ENCODE measurements at regions not wholly inside any gene's neighbourhood (a gene's known extent, or its start where the extent isn't known, plus 50 kb on each side); places are given as distances from the start of the nearest gene placed in this dataset.
A peak's percentile ranks its signal among the peaks of the same experiment; 100 is the strongest.

DNA sequence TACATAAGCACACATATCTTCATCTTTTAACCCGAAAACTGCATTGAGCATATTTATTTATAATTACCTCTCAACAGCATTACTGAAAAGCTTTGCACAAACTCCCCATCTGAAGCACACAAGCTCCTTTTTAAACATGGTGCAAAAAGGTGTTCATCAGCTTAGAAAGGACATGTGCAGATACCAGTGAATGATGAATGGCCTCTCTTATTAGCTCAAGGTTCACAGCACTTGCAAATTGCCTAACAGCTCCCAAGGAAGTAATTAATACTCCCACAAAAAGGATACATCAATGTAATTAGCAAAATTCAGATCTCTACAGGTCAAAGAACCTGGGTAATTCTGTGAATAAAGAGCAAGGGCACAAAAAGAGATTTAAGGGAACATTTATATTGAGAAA, 422.0 kb downstream of the HINT1 start:
- no peak for DNase-seq (ENCODE audit: low read depth in 2 of 2)
- TF ChIP-seq CTCF (IDR thresholded peaks at IDR 0.05; ENCODE audit: low read depth, low read length) = no peak
- no peak overlapping the region for H3K4me3 ChIP-seq (replicated peaks in 1 of 2; ENCODE audit: low read depth in 2 of 2, low read length in 2 of 2)

- H3K4me3 ChIP-seq (replicated peaks in 1 of 2; ENCODE audit: low read depth in 2 of 2, low read length in 2 of 2) = no peak overlapping the region
- TF ChIP-seq CTCF (IDR thresholded peaks at IDR 0.05; ENCODE audit: low read depth, low read length) = no peak
- DNase-seq (ENCODE audit: low read depth in 2 of 2) = no peak
Observed at GRCh38 chr5:130740047-130740569, 424.9 kb downstream of the HINT1 start.

GRCh38 chr5:130731839-130732238, 433.2 kb downstream of the HINT1 start:
- H3K4me3 ChIP-seq (replicated peaks in 1 of 2; ENCODE audit: low read depth in 2 of 2, low read length in 2 of 2) = no peak overlapping the region
- no peak for DNase-seq (ENCODE audit: low read depth in 2 of 2)
- no peak for TF ChIP-seq CTCF (IDR thresholded peaks at IDR 0.05; ENCODE audit: low read depth, low read length)

- H3K4me3 ChIP-seq (replicated peaks in 1 of 2; ENCODE audit: low read depth in 2 of 2, low read length in 2 of 2) = no peak overlapping the region
- TF ChIP-seq CTCF (IDR thresholded peaks at IDR 0.05; ENCODE audit: low read depth, low read length) = no peak
- DNase-seq (ENCODE audit: low read depth in 2 of 2) = no peak
Observed at GRCh38 chr5:130729541-130729940, 435.5 kb downstream of the HINT1 start.

GRCh38 chr5:130727830-130728229, 437.2 kb downstream of the HINT1 start:
- no peak for DNase-seq (ENCODE audit: low read depth in 2 of 2)
- TF ChIP-seq CTCF (IDR thresholded peaks at IDR 0.05; ENCODE audit: low read depth, low read length) = no peak
- no peak overlapping the region for H3K4me3 ChIP-seq (replicated peaks in 1 of 2; ENCODE audit: low read depth in 2 of 2, low read length in 2 of 2)

DNA sequence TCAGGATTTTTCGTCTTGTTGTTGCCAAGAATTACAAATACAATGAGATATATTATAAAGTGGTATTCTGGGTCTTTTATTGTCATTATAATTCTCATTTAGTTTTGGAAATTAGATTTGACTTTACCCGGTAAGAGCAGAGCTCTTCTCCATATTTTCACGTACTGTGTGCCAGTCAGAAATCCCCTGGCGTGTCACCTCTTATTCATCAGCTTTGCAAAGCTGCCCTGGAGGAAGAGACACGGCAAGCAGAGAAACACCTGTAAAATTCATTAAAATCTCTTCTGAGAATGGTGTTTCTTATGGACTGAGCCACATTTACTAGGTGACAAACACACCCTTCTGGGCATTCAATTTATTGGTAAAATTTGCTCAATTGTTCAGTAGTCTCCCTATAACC, 440.4 kb downstream of the HINT1 start:
- no peak for DNase-seq (ENCODE audit: low read depth in 2 of 2)
- no peak overlapping the region for H3K4me3 ChIP-seq (replicated peaks in 1 of 2; ENCODE audit: low read depth in 2 of 2, low read length in 2 of 2)
- no peak for TF ChIP-seq CTCF (IDR thresholded peaks at IDR 0.05; ENCODE audit: low read depth, low read length)

DNA sequence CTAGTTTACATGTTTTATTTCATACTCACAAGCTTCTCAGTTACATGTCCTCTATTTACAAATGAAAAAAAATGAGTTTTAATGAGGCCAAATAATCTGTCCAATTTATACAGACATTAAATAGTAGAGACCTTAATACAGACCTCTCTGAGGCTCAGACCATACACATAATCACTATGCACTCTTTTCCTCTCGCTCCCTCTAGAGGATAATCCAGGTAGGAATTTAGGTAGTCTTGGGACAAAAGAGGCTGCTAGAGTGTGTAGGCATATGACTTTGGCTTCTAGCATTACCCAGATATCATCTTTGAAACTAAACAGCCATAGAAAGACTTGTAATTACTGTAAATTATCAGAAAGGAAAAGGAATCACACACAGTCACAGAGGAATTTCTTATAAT, 444.7 kb downstream of the HINT1 start:
- TF ChIP-seq CTCF (IDR thresholded peaks at IDR 0.05; ENCODE audit: low read depth, low read length) = peak; percentile 69
- DNase-seq (ENCODE audit: low read depth in 2 of 2) = peak; percentile 69 to 71
- no peak overlapping the region for H3K4me3 ChIP-seq (replicated peaks in 1 of 2; ENCODE audit: low read depth in 2 of 2, low read length in 2 of 2)

Data from cardiac fibroblast (primary cell).